K562 (cell line): ENCODE measurements at regions not wholly inside any gene's neighbourhood (a gene's known extent, or its start where the extent isn't known, plus 50 kb on each side); places are given as distances from the start of the nearest gene placed in this dataset.

ENCODE experiments used
- ATAC-seq: fragments of 200-7000 bp; cut with Tn5 transposase; 3 replicates; pipeline ENCODE4 v1.9.1; 2020; ENCODE audit warnings: moderate library complexity
- BruUV-seq: library from RNA; stranded (reverse); fragments of 400-500 nt; replicated peaks from 2 replicates; lab custom pipeline; 2021; lab: Mats Ljungman, UMichigan
- CTCF ChIA-PET: fragments of 300-600 bp; formaldehyde crosslinking; extraction: SDS; loops from one replicate; lab custom pipeline; 2021; ENCODE audit warnings: low intra/inter-chr PET ratio; lab: Yijun Ruan, JAX
- POLR2A ChIA-PET: fragments of 300-600, 350-650 bp; sonication (Branson Sonifier 250); formaldehyde crosslinking; extraction: SDS; loops from one replicate; lab custom pipeline; 2021; ENCODE audit warnings: antibody characterized with exemption, inconsistent platforms; lab: Yijun Ruan, JAX
- DNase-seq, 4 experiments: peaks; one replicate each; pipeline versions ENCODE4 v3.0.0 to v3.0.0-alpha.2; 2011 to 2018; ENCODE audit warnings: low spot score in 3 of 4, mixed read lengths in 3 of 4; ENCODE audit errors: extremely low read depth in 1 of 4
- FAIRE-seq: peaks from 2 replicates; lab custom pipeline; 2011; peaks lifted over from hg19 to GRCh38; lab: Jason Lieb, UNC
- H2AFZ ChIP-seq: 2 replicates; pipeline ENCODE4 v1.6.0; 2011; ENCODE audit warnings: low read depth, low read length, control low read depth, inconsistent platforms
- H3K27ac ChIP-seq: fragments of 200-600 bp; 3 replicates; pipeline ENCODE4 v1.8.0; 2011; ENCODE audit warnings: low read depth, mild to moderate bottlenecking, control low read depth, inconsistent platforms, low read length, moderate library complexity, mixed read lengths; ENCODE audit errors: extremely low read depth
- H3K27me3 ChIP-seq, 2 experiments: fragments of 300-600 bp in 1 of 2; 2 replicates in 1 of 2; 3 replicates in 1 of 2; pipeline versions ENCODE4 v1.6.0 to v1.8.0; 2011; ENCODE audit warnings: inconsistent platforms in 2 of 2, low read length in 2 of 2, mild to moderate bottlenecking in 1 of 2, mixed read lengths in 1 of 2, moderate library complexity in 1 of 2; ENCODE audit not compliant: control insufficient read depth in 2 of 2, insufficient read depth in 2 of 2
- H3K36me3 ChIP-seq: fragments of 300-600 bp; 3 replicates; pipeline ENCODE4 v1.8.0; 2011; ENCODE audit warnings: mild to moderate bottlenecking, low read length, inconsistent platforms; ENCODE audit not compliant: control insufficient read depth, insufficient read depth
- H3K4me1 ChIP-seq, 2 experiments: fragments of 200-600 bp in 1 of 2; replicated peaks in 1 of 2; 2 replicates in 1 of 2; 3 replicates in 1 of 2; pipeline versions ENCODE4 v1.5.1 to v1.8.0; 2011; ENCODE audit warnings: inconsistent platforms in 2 of 2, low read length in 2 of 2, mild to moderate bottlenecking in 1 of 2, mixed read lengths in 1 of 2, moderate library complexity in 1 of 2; ENCODE audit not compliant: control insufficient read depth in 2 of 2, insufficient read depth in 2 of 2
- H3K4me2 ChIP-seq: 2 replicates; pipeline ENCODE4 v1.6.1; 2011; ENCODE audit warnings: low read length, control low read depth, inconsistent platforms, mixed read lengths; ENCODE audit not compliant: insufficient read depth
- H3K4me3 ChIP-seq: fragments of 200-600 bp; sonication (generic), shearing (Covaris generic); 2 replicates; pipeline ENCODE4 v1.5.1; 2016; ENCODE audit warnings: control low read depth, inconsistent platforms
- H3K79me2 ChIP-seq: fragments of 200-600 bp; 3 replicates; pipeline ENCODE4 v1.8.0; 2011; ENCODE audit warnings: low read length, inconsistent platforms; ENCODE audit not compliant: control insufficient read depth, insufficient read depth
- H3K9ac ChIP-seq, 2 experiments: 2 replicates each; pipeline versions ENCODE4 v1.6.0 to v1.6.1; 2011; ENCODE audit warnings: low read depth in 2 of 2, low read length in 2 of 2, control low read depth in 1 of 2, inconsistent platforms in 1 of 2, mild to moderate bottlenecking in 1 of 2, mixed read lengths in 1 of 2; ENCODE audit not compliant: insufficient read depth in 1 of 2
- H3K9me1 ChIP-seq: one replicate; pipeline ENCODE4 v1.6.0; 2011; ENCODE audit warnings: inconsistent platforms, mild to moderate bottlenecking, low read length, moderate library complexity; ENCODE audit not compliant: control insufficient read depth, insufficient read depth
- H3K9me3 ChIP-seq: replicated peaks from 2 replicates; pipeline ENCODE4 v1.5.1; 2011; ENCODE audit warnings: low read depth, low read length, inconsistent platforms; ENCODE audit not compliant: control insufficient read depth, insufficient read depth
- H4K20me1 ChIP-seq: replicated peaks from 2 replicates; pipeline ENCODE4 v1.6.1; 2011; ENCODE audit warnings: low read length, inconsistent platforms, mixed read lengths; ENCODE audit not compliant: control insufficient read depth, insufficient read depth
- ATF2 ChIP-seq: sonication (generic); formaldehyde crosslinking; IDR thresholded peaks from 2 replicates; pipeline ENCODE4 v1.8.1; 2022; ENCODE audit warnings: missing genetic modification reagents
- CREB1 ChIP-seq, 2 experiments: sonication (generic) in 1 of 2; formaldehyde crosslinking in 1 of 2; IDR thresholded peaks; 2 replicates each; pipeline versions ENCODE4 v1.6.1 to v1.8.0; 2012 to 2022; ENCODE audit warnings: inconsistent platforms in 1 of 2, mild to moderate bottlenecking in 1 of 2, missing genetic modification reagents in 1 of 2, moderate library complexity in 1 of 2
- CREBBP ChIP-seq: IDR thresholded peaks from one replicate; pipeline ENCODE4 v1.6.1; 2012; ENCODE audit warnings: low read depth, mild to moderate bottlenecking, control low read depth, inconsistent platforms, low read length
- ELF1 ChIP-seq: fragments of 200-800 bp; sonication (Bioruptor generic); IDR thresholded peaks from 2 replicates; pipeline ENCODE4 v1.6.1; 2016; ENCODE audit warnings: missing genetic modification characterization, missing compliant biosample characterization
- GATA2 ChIP-seq: sonication (generic); formaldehyde crosslinking; IDR thresholded peaks from 2 replicates; pipeline ENCODE4 v1.4.0; 2020; ENCODE audit warnings: mild to moderate bottlenecking, missing genetic modification reagents
- RBM22 ChIP-seq: fragments of 200-400 bp; formaldehyde crosslinking; IDR thresholded peaks from 2 replicates; pipeline ENCODE4 v1.6.1; 2018; ENCODE audit warnings: low read length, low read depth; ENCODE audit not compliant: poor library complexity, severe bottlenecking
- RERE ChIP-seq: sonication (generic); formaldehyde crosslinking; IDR thresholded peaks from 2 replicates; pipeline ENCODE4 v1.8.0; 2023; ENCODE audit warnings: missing genetic modification reagents, mild to moderate bottlenecking, borderline replicate concordance
- TAF7 ChIP-seq: fragments of 450-650 bp; IDR thresholded peaks from 2 replicates; pipeline ENCODE4 v1.6.1; 2016; ENCODE audit warnings: missing genetic modification characterization, missing compliant biosample characterization
- WGBS: fragments of 100-300 bp; shearing (Covaris generic); methylation state at CpG from one replicate; pipeline ENCODE4 v1.1.6; 2016; ENCODE audit warnings: low coverage, mixed read lengths; ENCODE audit not compliant: insufficient coverage; ENCODE audit errors: missing lambda C conversion rate; 5-methylcytosine and 5-hydroxymethylcytosine counted together
- in situ Hi-C: fragments of 300-500 bp; cut with MboI; formaldehyde crosslinking; loops from 4 replicates; pipeline ENCODE4 v1.15.0; 2018; ENCODE audit warnings: inconsistent platforms, mixed read lengths
- intact Hi-C: fragments of 100-400 bp; cut with micrococcal nuclease; formaldehyde crosslinking; loops from 2 replicates; pipeline ENCODE4 v1.14.2; 2022

- TF ChIP-seq CREB1 (IDR thresholded peaks at IDR 0.05) (no peak), CREB1 (CRISPR knock-in tag; IDR thresholded peaks at IDR 0.05) (no peak)
- CTCF ChIA-PET = no interaction called here
- no peaks in the 10 kb centered on the region for H3K9me1 ChIP-seq
- no peak for DNase-seq
- H3K36me3 ChIP-seq = no peaks in the 10 kb centered on the region
- H3K27me3 ChIP-seq = no peaks in the 10 kb centered on the region
- no TSS peak for BruUV-seq
- POLR2A ChIA-PET = no interaction called here
- no peaks in the 10 kb centered on the region for H4K20me1 ChIP-seq
- intact Hi-C loops = no loop called here
- in situ Hi-C loops = no loop called here
- H3K27ac ChIP-seq = no peak overlapping the region
- no peak for FAIRE-seq
- no peak for ATAC-seq
- no peak overlapping the region for H3K4me3 ChIP-seq
- H2AFZ ChIP-seq = no peak overlapping the region
- 91% methylated on average over 1 of the region's 1 CpG for WGBS
- H3K9ac ChIP-seq = no peak overlapping the region
- H3K79me2 ChIP-seq = no peaks in the 10 kb centered on the region
- no peaks in the 10 kb centered on the region for H3K4me1 ChIP-seq
- H3K9me3 ChIP-seq = no peaks in the 10 kb centered on the region
- no peak overlapping the region for H3K4me2 ChIP-seq
Observed at GRCh38 chr4:123249821-123250220, 146.8 kb upstream of the SPRY1 start.

GRCh38 chr4:123250843-123251242, 145.8 kb upstream of the SPRY1 start:
- CTCF ChIA-PET = no interaction called here
- no peaks in the 10 kb centered on the region for H3K9me1 ChIP-seq
- no peak for DNase-seq
- H3K4me1 ChIP-seq = no peaks in the 10 kb centered on the region
- H3K4me2 ChIP-seq = no peak overlapping the region
- in situ Hi-C loops (no loop called here), intact Hi-C loops (no loop called here)
- H3K9ac ChIP-seq = no peak overlapping the region
- no peak for ATAC-seq
- no peak overlapping the region for H3K4me3 ChIP-seq
- no peak overlapping the region for H2AFZ ChIP-seq
- FAIRE-seq = no peak
- H3K79me2 ChIP-seq = no peaks in the 10 kb centered on the region
- no peak overlapping the region for H3K27ac ChIP-seq
- H3K36me3 ChIP-seq = peaks cover under 1% of the 10 kb centered on the region; the same call in 2 of the 3 replicates
- BruUV-seq = no TSS peak
- H3K27me3 ChIP-seq = no peaks in the 10 kb centered on the region
- H4K20me1 ChIP-seq = no peaks in the 10 kb centered on the region
- POLR2A ChIA-PET = no interaction called here
- H3K9me3 ChIP-seq = no peaks in the 10 kb centered on the region
- no peak for TF ChIP-seq ELF1 (tag)
- no peak for TF ChIP-seq GATA2 (CRISPR knock-in tag)
- TF ChIP-seq RERE (CRISPR knock-in tag) = no peak
- TF ChIP-seq CREBBP = no peak
- no peak for TF ChIP-seq RBM22
- no peak for TF ChIP-seq TAF7 (tag)
- TF ChIP-seq ATF2 = no peak
